ENCODE measurements at regions not wholly inside any gene's neighbourhood (a gene's known extent, or its start where the extent isn't known, plus 50 kb on each side); places are given as distances from the start of the nearest gene placed in this dataset.

- H3K36me3 ChIP-seq (ENCODE audit: control insufficient read depth in 3 of 3, insufficient read depth in 3 of 3, low read length in 3 of 3), result no peaks in the 10 kb centered on the region
- no peaks in the 10 kb centered on the region for H3K27me3 ChIP-seq (ENCODE audit: control insufficient read depth in 3 of 3, insufficient read depth in 3 of 3, low read length in 3 of 3)
- H3K27ac ChIP-seq (ENCODE audit: low read depth, low read length), result no peak overlapping the region
- no peak overlapping the region for H3K4me3 ChIP-seq (ENCODE audit: low read length in 3 of 3)
- no peak overlapping the region for H3K9ac ChIP-seq (ENCODE audit: low read depth in 1 of 3, low read length in 3 of 3)
- H3K9me3 ChIP-seq (ENCODE audit: control insufficient read depth in 3 of 3, low read length in 3 of 3), result no peaks in the 10 kb centered on the region
- peaks cover 0 to 12% (median 9%) of the 10 kb centered on the region in 3 donors for H3K4me1 ChIP-seq (ENCODE audit: control insufficient read depth in 3 of 3, insufficient read depth in 3 of 3, low read length in 3 of 3)
Observed at GRCh38 chr9:88817628-88818027, 173.6 kb upstream of the S1PR3 start.

- Histone ChIP-seq H3K27me3 (ENCODE audit: control insufficient read depth in 3 of 3, insufficient read depth in 3 of 3, low read length in 3 of 3) (no peaks in the 10 kb centered on the region), H3K4me1 (ENCODE audit: control insufficient read depth in 3 of 3, insufficient read depth in 3 of 3, low read length in 3 of 3) (peaks cover 0 to 12% (median 9%) of the 10 kb centered on the region in 3 donors), H3K9ac (ENCODE audit: low read depth in 1 of 3, low read length in 3 of 3) (no peak overlapping the region), H3K9me3 (ENCODE audit: control insufficient read depth in 3 of 3, low read length in 3 of 3) (no peaks in the 10 kb centered on the region), H3K36me3 (ENCODE audit: control insufficient read depth in 3 of 3, insufficient read depth in 3 of 3, low read length in 3 of 3) (no peaks in the 10 kb centered on the region), H3K27ac (ENCODE audit: low read depth, low read length) (no peak overlapping the region), H3K4me3 (ENCODE audit: low read length in 3 of 3) (no peak overlapping the region)
Observed at GRCh38 chr9:88818495-88819201, 172.6 kb upstream of the S1PR3 start.

- Histone ChIP-seq H3K27me3 (ENCODE audit: control insufficient read depth in 3 of 3, insufficient read depth in 3 of 3, low read length in 3 of 3) (no peaks in the 10 kb centered on the region), H3K4me1 (ENCODE audit: control insufficient read depth in 3 of 3, insufficient read depth in 3 of 3, low read length in 3 of 3) (peaks cover 0 to 9% (median 7%) of the 10 kb centered on the region in 3 donors), H3K36me3 (ENCODE audit: control insufficient read depth in 3 of 3, insufficient read depth in 3 of 3, low read length in 3 of 3) (no peaks in the 10 kb centered on the region), H3K27ac (ENCODE audit: low read depth, low read length) (no peak overlapping the region), H3K4me3 (ENCODE audit: low read length in 3 of 3) (no peak overlapping the region), H3K9me3 (ENCODE audit: control insufficient read depth in 3 of 3, low read length in 3 of 3) (no peaks in the 10 kb centered on the region), H3K9ac (ENCODE audit: low read depth in 1 of 3, low read length in 3 of 3) (no peak overlapping the region)
Observed at GRCh38 chr9:88819476-88819875, 171.8 kb upstream of the S1PR3 start.

GRCh38 chr9:88820055-88820454 is 171.2 kb upstream of the S1PR3 start:
- H3K4me3 ChIP-seq (ENCODE audit: low read length in 3 of 3), result no peak overlapping the region
- H3K9ac ChIP-seq (ENCODE audit: low read depth in 1 of 3, low read length in 3 of 3), result no peak overlapping the region
- no peak overlapping the region for H3K27ac ChIP-seq (ENCODE audit: low read depth, low read length)
- peaks cover 0 to 4% (median 2%) of the 10 kb centered on the region in 3 donors for H3K4me1 ChIP-seq (ENCODE audit: control insufficient read depth in 3 of 3, insufficient read depth in 3 of 3, low read length in 3 of 3)
- H3K9me3 ChIP-seq (ENCODE audit: control insufficient read depth in 3 of 3, low read length in 3 of 3), result no peaks in the 10 kb centered on the region
- H3K27me3 ChIP-seq (ENCODE audit: control insufficient read depth in 3 of 3, insufficient read depth in 3 of 3, low read length in 3 of 3), result no peaks in the 10 kb centered on the region
- H3K36me3 ChIP-seq (ENCODE audit: control insufficient read depth in 3 of 3, insufficient read depth in 3 of 3, low read length in 3 of 3), result no peaks in the 10 kb centered on the region

GRCh38 chr9:88821033-88821745 is 170.1 kb upstream of the S1PR3 start:
- no peaks in the 10 kb centered on the region for H3K27me3 ChIP-seq (ENCODE audit: control insufficient read depth in 3 of 3, insufficient read depth in 3 of 3, low read length in 3 of 3)
- H3K4me3 ChIP-seq (ENCODE audit: low read length in 3 of 3), result no peak overlapping the region
- H3K9ac ChIP-seq (ENCODE audit: low read depth in 1 of 3, low read length in 3 of 3), result no peak overlapping the region
- H3K4me1 ChIP-seq (ENCODE audit: control insufficient read depth in 3 of 3, insufficient read depth in 3 of 3, low read length in 3 of 3), result peaks cover 0 to 2% (median 0%) of the 10 kb centered on the region in 3 donors
- no peak overlapping the region for H3K27ac ChIP-seq (ENCODE audit: low read depth, low read length)
- H3K9me3 ChIP-seq (ENCODE audit: control insufficient read depth in 3 of 3, low read length in 3 of 3), result no peaks in the 10 kb centered on the region
- H3K36me3 ChIP-seq (ENCODE audit: control insufficient read depth in 3 of 3, insufficient read depth in 3 of 3, low read length in 3 of 3), result no peaks in the 10 kb centered on the region

- no peak overlapping the region for H3K27ac ChIP-seq (ENCODE audit: low read depth, low read length)
- H3K4me3 ChIP-seq (ENCODE audit: low read length in 3 of 3), result no peak overlapping the region
- H3K27me3 ChIP-seq (ENCODE audit: control insufficient read depth in 3 of 3, insufficient read depth in 3 of 3, low read length in 3 of 3), result no peaks in the 10 kb centered on the region
- no peaks in the 10 kb centered on the region for H3K9me3 ChIP-seq (ENCODE audit: control insufficient read depth in 3 of 3, low read length in 3 of 3)
- peaks cover 0 to 2% (median 0%) of the 10 kb centered on the region in 3 donors for H3K4me1 ChIP-seq (ENCODE audit: control insufficient read depth in 3 of 3, insufficient read depth in 3 of 3, low read length in 3 of 3)
- no peaks in the 10 kb centered on the region for H3K36me3 ChIP-seq (ENCODE audit: control insufficient read depth in 3 of 3, insufficient read depth in 3 of 3, low read length in 3 of 3)
- no peak overlapping the region for H3K9ac ChIP-seq (ENCODE audit: low read depth in 1 of 3, low read length in 3 of 3)
Observed at GRCh38 chr9:88821746-88822106, 169.5 kb upstream of the S1PR3 start.

- no peak overlapping the region for H3K27ac ChIP-seq (ENCODE audit: low read depth, low read length)
- H3K27me3 ChIP-seq (ENCODE audit: control insufficient read depth in 3 of 3, insufficient read depth in 3 of 3, low read length in 3 of 3), result peaks cover 0 to 6% (median 0%) of the 10 kb centered on the region in 3 donors
Observed at GRCh38 chr9:88824711-88825110, 166.6 kb upstream of the S1PR3 start.

GRCh38 chr9:88826181-88826580 is 165.1 kb upstream of the S1PR3 start:
- peaks cover 2 to 3% (median 2%) of the 10 kb centered on the region in 3 donors for H3K4me1 ChIP-seq (ENCODE audit: control insufficient read depth in 3 of 3, insufficient read depth in 3 of 3, low read length in 3 of 3)
- H3K9ac ChIP-seq (ENCODE audit: low read depth in 1 of 3, low read length in 3 of 3), result no peak overlapping the region
- no peak overlapping the region for H3K27ac ChIP-seq (ENCODE audit: low read depth, low read length)
- no peaks in the 10 kb centered on the region for H3K9me3 ChIP-seq (ENCODE audit: control insufficient read depth in 3 of 3, low read length in 3 of 3)
- H3K27me3 ChIP-seq (ENCODE audit: control insufficient read depth in 3 of 3, insufficient read depth in 3 of 3, low read length in 3 of 3), result peaks cover 0 to 6% (median 0%) of the 10 kb centered on the region in 3 donors
- no peak overlapping the region for H3K4me3 ChIP-seq (ENCODE audit: low read length in 3 of 3)
- H3K36me3 ChIP-seq (ENCODE audit: control insufficient read depth in 3 of 3, insufficient read depth in 3 of 3, low read length in 3 of 3), result no peaks in the 10 kb centered on the region

More at GRCh38 chr9:88824711-88825110, 166.6 kb upstream of the S1PR3 start:
- Histone ChIP-seq H3K9me3 (ENCODE audit: control insufficient read depth in 3 of 3, low read length in 3 of 3) (no peaks in the 10 kb centered on the region), H3K4me3 (ENCODE audit: low read length in 3 of 3) (no peak overlapping the region), H3K36me3 (ENCODE audit: control insufficient read depth in 3 of 3, insufficient read depth in 3 of 3, low read length in 3 of 3) (no peaks in the 10 kb centered on the region), H3K4me1 (ENCODE audit: control insufficient read depth in 3 of 3, insufficient read depth in 3 of 3, low read length in 3 of 3) (peaks cover 2 to 3% (median 2%) of the 10 kb centered on the region in 3 donors), H3K9ac (ENCODE audit: low read depth in 1 of 3, low read length in 3 of 3) (no peak overlapping the region)

- no peak overlapping the region for H3K9ac ChIP-seq (ENCODE audit: low read depth in 1 of 3, low read length in 3 of 3)
- peaks cover 0 to 6% (median 0%) of the 10 kb centered on the region in 3 donors for H3K27me3 ChIP-seq (ENCODE audit: control insufficient read depth in 3 of 3, insufficient read depth in 3 of 3, low read length in 3 of 3)
- no peaks in the 10 kb centered on the region for H3K9me3 ChIP-seq (ENCODE audit: control insufficient read depth in 3 of 3, low read length in 3 of 3)
- no peak overlapping the region for H3K27ac ChIP-seq (ENCODE audit: low read depth, low read length)
- no peak overlapping the region for H3K4me3 ChIP-seq (ENCODE audit: low read length in 3 of 3)
- H3K36me3 ChIP-seq (ENCODE audit: control insufficient read depth in 3 of 3, insufficient read depth in 3 of 3, low read length in 3 of 3), result no peaks in the 10 kb centered on the region
- H3K4me1 ChIP-seq (ENCODE audit: control insufficient read depth in 3 of 3, insufficient read depth in 3 of 3, low read length in 3 of 3), result peaks cover 2 to 3% (median 2%) of the 10 kb centered on the region in 3 donors
Observed at GRCh38 chr9:88826771-88827181, 164.5 kb upstream of the S1PR3 start.

GRCh38 chr9:88828018-88828417 is 163.2 kb upstream of the S1PR3 start:
- Histone ChIP-seq H3K4me3 (ENCODE audit: low read length in 3 of 3) (no peak overlapping the region), H3K4me1 (ENCODE audit: control insufficient read depth in 3 of 3, insufficient read depth in 3 of 3, low read length in 3 of 3) (peaks cover 2 to 3% (median 2%) of the 10 kb centered on the region in 3 donors), H3K36me3 (ENCODE audit: control insufficient read depth in 3 of 3, insufficient read depth in 3 of 3, low read length in 3 of 3) (no peaks in the 10 kb centered on the region), H3K9me3 (ENCODE audit: control insufficient read depth in 3 of 3, low read length in 3 of 3) (no peaks in the 10 kb centered on the region), H3K27me3 (ENCODE audit: control insufficient read depth in 3 of 3, insufficient read depth in 3 of 3, low read length in 3 of 3) (peaks cover 0 to 6% (median 0%) of the 10 kb centered on the region in 3 donors), H3K27ac (ENCODE audit: low read depth, low read length) (no peak overlapping the region), H3K9ac (ENCODE audit: low read depth in 1 of 3, low read length in 3 of 3) (no peak overlapping the region)

All from skeletal muscle tissue (tissue), 3 donors.